ENCODE measurements at regions not wholly inside any gene's neighbourhood (a gene's known extent, or its start where the extent isn't known, plus 50 kb on each side); places are given as distances from the start of the nearest gene placed in this dataset.

GRCh38 chr3:106184540-106185457, 316.0 kb upstream of the CBLB start:
- DNase-seq: no peak

GRCh38 chr3:106185949-106186348, 317.1 kb upstream of the CBLB start:
- no peak for DNase-seq

- no peak for DNase-seq
Measured at GRCh38 chr3:106190296-106190695, 321.5 kb upstream of the CBLB start.

GRCh38 chr3:106191211-106191610, 322.4 kb upstream of the CBLB start:
- DNase-seq: no peak

GRCh38 chr3:106191913-106192312, 323.1 kb upstream of the CBLB start:
- DNase-seq: no peak

GRCh38 chr3:106193876-106194275, 325.1 kb upstream of the CBLB start:
- no peak for DNase-seq

GRCh38 chr3:106194726-106195125, 325.9 kb upstream of the CBLB start:
- no peak for DNase-seq

GRCh38 chr3:106197532-106198194, 328.9 kb upstream of the CBLB start:
- DNase-seq: no peak

- no peak for DNase-seq
Measured at GRCh38 chr3:106204160-106204868, 335.5 kb upstream of the CBLB start.

GRCh38 chr3:106206146-106206545, 337.3 kb upstream of the CBLB start:
- peak; percentile 67 to 87 for DNase-seq

GRCh38 chr3:106206613-106207012, 337.8 kb upstream of the CBLB start:
- DNase-seq: no peak

- DNase-seq: no peak
Measured at GRCh38 chr3:106208251-106208650, 339.4 kb upstream of the CBLB start.

GRCh38 chr3:106208967-106209366, 340.2 kb upstream of the CBLB start:
- DNase-seq: peak in 1 of 2 experiments; percentile 56

- DNase-seq: no peak
Measured at GRCh38 chr3:106209482-106209881, 340.7 kb upstream of the CBLB start.

- DNase-seq: no peak
Measured at GRCh38 chr3:106210923-106211322, 342.1 kb upstream of the CBLB start.

- DNase-seq: no peak
Measured at GRCh38 chr3:106212665-106213222, 343.9 kb upstream of the CBLB start.

GRCh38 chr3:106213954-106214353, 345.1 kb upstream of the CBLB start:
- no peak for DNase-seq

GRCh38 chr3:106214641-106215040, 345.8 kb upstream of the CBLB start:
- no peak for DNase-seq

GRCh38 chr3:106215047-106215446, 346.2 kb upstream of the CBLB start:
- DNase-seq: no peak

- DNase-seq: no peak
Measured at GRCh38 chr3:106217745-106218144, 348.9 kb upstream of the CBLB start.

GRCh38 chr3:106227068-106227467, 358.3 kb upstream of the CBLB start:
- no peak for DNase-seq

GRCh38 chr3:106228271-106228670, 359.5 kb upstream of the CBLB start:
- DNase-seq: no peak
